ENCODE measurements at regions not wholly inside any gene's neighbourhood (a gene's known extent, or its start where the extent isn't known, plus 50 kb on each side); places are given as distances from the start of the nearest gene placed in this dataset.

DNA sequence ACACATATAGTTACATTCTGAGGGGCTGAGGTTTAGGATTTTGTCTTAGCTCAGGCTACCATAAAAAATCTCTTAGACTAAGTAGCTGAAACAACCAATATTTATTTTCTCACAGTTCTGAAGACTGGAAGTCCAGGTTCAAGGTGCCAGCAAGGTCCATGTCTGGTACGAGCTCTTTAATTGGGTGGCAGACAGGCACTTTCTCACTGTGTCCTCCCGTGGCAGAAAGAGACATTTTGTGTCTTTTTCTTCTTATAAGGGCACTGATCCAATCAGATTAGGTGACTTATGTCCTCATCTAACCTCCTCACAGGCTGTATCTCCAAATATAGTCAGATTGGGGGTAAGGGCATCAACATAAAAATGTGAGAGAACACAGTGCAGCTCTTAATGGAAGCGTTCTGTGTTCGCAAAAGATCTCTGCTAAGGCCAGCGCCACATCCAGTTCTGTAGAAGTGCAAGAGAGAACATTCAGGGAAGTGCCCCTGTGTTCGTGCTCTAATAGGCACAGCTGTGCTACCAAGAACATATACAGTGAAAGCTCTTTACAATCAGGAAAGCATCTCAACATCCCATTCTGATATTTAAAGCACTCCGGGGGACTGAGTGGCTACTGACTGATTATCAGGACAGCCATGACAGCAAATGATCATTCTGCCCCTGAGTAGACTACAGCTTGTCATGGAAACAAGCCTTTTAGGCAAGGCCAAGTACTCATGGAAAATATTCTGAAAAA, 819.2 kb downstream of the LIG4 start:
- TF ChIP-seq, protein P1, sequence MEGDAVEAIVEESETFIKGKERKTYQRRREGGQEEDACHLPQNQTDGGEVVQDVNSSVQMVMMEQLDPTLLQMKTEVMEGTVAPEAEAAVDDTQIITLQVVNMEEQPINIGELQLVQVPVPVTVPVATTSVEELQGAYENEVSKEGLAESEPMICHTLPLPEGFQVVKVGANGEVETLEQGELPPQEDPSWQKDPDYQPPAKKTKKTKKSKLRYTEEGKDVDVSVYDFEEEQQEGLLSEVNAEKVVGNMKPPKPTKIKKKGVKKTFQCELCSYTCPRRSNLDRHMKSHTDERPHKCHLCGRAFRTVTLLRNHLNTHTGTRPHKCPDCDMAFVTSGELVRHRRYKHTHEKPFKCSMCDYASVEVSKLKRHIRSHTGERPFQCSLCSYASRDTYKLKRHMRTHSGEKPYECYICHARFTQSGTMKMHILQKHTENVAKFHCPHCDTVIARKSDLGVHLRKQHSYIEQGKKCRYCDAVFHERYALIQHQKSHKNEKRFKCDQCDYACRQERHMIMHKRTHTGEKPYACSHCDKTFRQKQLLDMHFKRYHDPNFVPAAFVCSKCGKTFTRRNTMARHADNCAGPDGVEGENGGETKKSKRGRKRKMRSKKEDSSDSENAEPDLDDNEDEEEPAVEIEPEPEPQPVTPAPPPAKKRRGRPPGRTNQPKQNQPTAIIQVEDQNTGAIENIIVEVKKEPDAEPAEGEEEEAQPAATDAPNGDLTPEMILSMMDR (conservative IDR thresholded peaks at IDR 0.05; ENCODE audit: low read depth, low read length): no peak
- TF ChIP-seq EZH2phosphoT487 (IDR thresholded peaks at IDR 0.05; ENCODE audit: borderline replicate concordance, low read length) (no peak), EZH2 (IDR thresholded peaks at IDR 0.05; ENCODE audit: low read length, unreplicated experiment) (no peak)

Data from PC-3 (cell line).